ENCODE measurements at regions not wholly inside any gene's neighbourhood (a gene's known extent, or its start where the extent isn't known, plus 50 kb on each side); places are given as distances from the start of the nearest gene placed in this dataset.

GRCh38 chr1:221791846-221792245 is 50.0 kb upstream of the DUSP10 start:
- H3K36me3 Mint-ChIP-seq, result no peaks in the 10 kb centered on the region
- ChIA-PET POLR2A (ENCODE audit: partially characterized antibody) (no interaction called here), CTCF (ENCODE audit: partially characterized antibody) (no interaction called here)
- no peak for DNase-seq
- H3K27ac Mint-ChIP-seq, result no peak overlapping the region
- H3K4me3 ChIP-seq (ENCODE audit: low read length in 2 of 2), result no peak overlapping the region
- peaks cover 7% of the 10 kb centered on the region for H3K4me1 ChIP-seq (ENCODE audit: insufficient read depth, low read length)
- H3K9me3 Mint-ChIP-seq, result no peaks in the 10 kb centered on the region
- no peak overlapping the region for H3K27ac ChIP-seq (ENCODE audit: low read depth, low read length)
- H3K36me3 ChIP-seq (ENCODE audit: insufficient read depth, low read length), result no peaks in the 10 kb centered on the region
- H3K4me3 Mint-ChIP-seq, result no peak overlapping the region
- peaks cover 4 to 23% (median 7%) of the 10 kb centered on the region in 4 donors for H3K4me1 Mint-ChIP-seq
- no peaks in the 10 kb centered on the region for H3K9me3 ChIP-seq (ENCODE audit: control insufficient read depth in 1 of 2, low read length in 2 of 2)
- intact Hi-C loops (cut with micrococcal nuclease), result no loop called here
- no peaks in the 10 kb centered on the region for H3K27me3 ChIP-seq (ENCODE audit: insufficient read depth, low read length)
- no peaks in the 10 kb centered on the region for H3K27me3 Mint-ChIP-seq
